Activated CD8-positive, alpha-beta memory T cell treated with anti-CD3 and anti-CD28 coated beads, Interleukin-2, amount 10 ng/mL, durations not matched to agents 7 days and 5 days (primary cell): ENCODE measurements at regions not wholly inside any gene's neighbourhood (a gene's known extent, or its start where the extent isn't known, plus 50 kb on each side); places are given as distances from the start of the nearest gene placed in this dataset.
"Not testable (repeated sequence)": the region's sequence is repeated elsewhere in the genome, so short reads cannot be mapped to it uniquely, and the experiment has no call there.

Experiments
- ATAC-seq: fragments of 150-1000 bp; cut with Tn5 transposase; one replicate; pipeline ENCODE4 v1.10.0; 2021; ENCODE audit warnings: moderate library complexity
- CTCF ChIA-PET: fragments of 350-600 bp; sonication (Branson Sonifier 250); formaldehyde crosslinking; loops from one replicate; lab custom pipeline; 2021; ENCODE audit warnings: antibody characterized with exemption; lab: Charles Lee
- DNase-seq: peaks from one replicate; pipeline ENCODE4 v3.0.0-alpha.2; 2020
- H3K27ac Mint-ChIP-seq: one replicate; pipeline ENCODE4 v1.8.0; 2021; ENCODE audit warnings: mild to moderate bottlenecking, mixed read lengths
- H3K27me3 Mint-ChIP-seq: one replicate; pipeline ENCODE4 v1.8.0; 2021; ENCODE audit warnings: mixed read lengths
- H3K36me3 Mint-ChIP-seq: one replicate; pipeline ENCODE4 v1.8.0; 2021; ENCODE audit warnings: mild to moderate bottlenecking, mixed read lengths
- H3K4me1 Mint-ChIP-seq: one replicate; pipeline ENCODE4 v1.8.0; 2021; ENCODE audit warnings: mixed read lengths
- H3K4me3 Mint-ChIP-seq: one replicate; pipeline ENCODE4 v1.8.0; 2021; ENCODE audit warnings: mild to moderate bottlenecking, moderate library complexity, mixed read lengths
- H3K9me3 Mint-ChIP-seq: one replicate; pipeline ENCODE4 v1.8.0; 2022; ENCODE audit warnings: low read depth, mixed read lengths

DNA sequence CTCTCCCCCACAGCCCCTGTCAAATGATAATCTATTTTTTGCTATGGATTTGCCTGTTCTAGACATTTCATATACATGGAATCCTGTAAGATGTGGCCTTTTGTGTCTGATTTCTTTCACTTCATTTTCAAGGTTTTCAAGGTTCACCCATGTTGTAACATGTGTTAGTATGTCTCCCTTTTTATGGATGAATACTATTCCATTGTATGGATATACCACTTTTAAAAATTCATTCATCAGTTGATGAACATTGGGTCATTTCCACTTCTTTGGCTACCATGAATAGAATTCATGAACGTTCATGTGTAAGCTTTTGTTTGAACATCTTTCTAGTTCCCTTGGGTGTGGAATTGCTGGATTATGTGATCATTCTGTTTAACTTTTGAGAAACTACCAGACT, 94.7 kb upstream of the ZNF366 start:
- no peak for DNase-seq

DNA sequence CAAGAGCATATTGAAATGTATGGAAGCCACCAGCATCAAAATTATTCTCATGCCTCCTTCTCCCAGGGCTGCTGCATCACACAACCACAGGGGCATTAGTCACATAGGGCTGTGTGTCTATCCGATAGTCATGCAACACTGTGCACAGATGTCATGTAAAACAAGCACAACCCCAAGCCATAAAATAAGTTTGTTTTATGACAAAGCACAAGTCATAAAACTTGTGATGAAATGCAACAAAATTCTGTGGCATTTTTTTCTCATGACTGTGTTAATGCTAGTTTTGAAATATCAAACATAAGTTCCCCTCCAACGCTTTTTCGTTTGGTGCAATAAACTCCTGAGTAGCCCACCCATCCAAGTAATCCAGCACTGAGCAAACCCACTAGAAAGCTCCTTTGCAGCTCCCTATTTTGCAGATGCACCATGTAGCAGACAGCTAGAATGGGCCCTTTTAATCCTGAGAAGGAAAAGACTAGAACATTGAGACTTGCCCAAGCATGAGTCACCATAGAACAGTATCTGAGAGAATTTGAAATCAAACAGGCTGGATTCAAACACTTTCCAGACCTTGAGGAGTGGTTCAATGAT, 93.3 kb upstream of the ZNF366 start:
- H3K9me3 Mint-ChIP-seq, result peaks cover 5% of the 10 kb centered on the region
- peaks cover 9% of the 10 kb centered on the region for H3K4me1 Mint-ChIP-seq
- CTCF ChIA-PET, result no interaction called here
- DNase-seq (no peak), ATAC-seq (no peak)
- H3K27me3 Mint-ChIP-seq, result no peaks in the 10 kb centered on the region
- H3K27ac Mint-ChIP-seq, result no peak overlapping the region
- no peak overlapping the region for H3K4me3 Mint-ChIP-seq
- no peaks in the 10 kb centered on the region for H3K36me3 Mint-ChIP-seq

More for the DNA sequence above, 94.7 kb upstream of the ZNF366 start:
- Mint-ChIP-seq H3K27me3 (no peaks in the 10 kb centered on the region), H3K36me3 (no peaks in the 10 kb centered on the region), H3K27ac (no peak overlapping the region), H3K4me1 (peaks cover 9% of the 10 kb centered on the region), H3K9me3 (peaks cover 5% of the 10 kb centered on the region), H3K4me3 (no peak overlapping the region)
- CTCF ChIA-PET, result no interaction called here
- no peak for ATAC-seq

DNA sequence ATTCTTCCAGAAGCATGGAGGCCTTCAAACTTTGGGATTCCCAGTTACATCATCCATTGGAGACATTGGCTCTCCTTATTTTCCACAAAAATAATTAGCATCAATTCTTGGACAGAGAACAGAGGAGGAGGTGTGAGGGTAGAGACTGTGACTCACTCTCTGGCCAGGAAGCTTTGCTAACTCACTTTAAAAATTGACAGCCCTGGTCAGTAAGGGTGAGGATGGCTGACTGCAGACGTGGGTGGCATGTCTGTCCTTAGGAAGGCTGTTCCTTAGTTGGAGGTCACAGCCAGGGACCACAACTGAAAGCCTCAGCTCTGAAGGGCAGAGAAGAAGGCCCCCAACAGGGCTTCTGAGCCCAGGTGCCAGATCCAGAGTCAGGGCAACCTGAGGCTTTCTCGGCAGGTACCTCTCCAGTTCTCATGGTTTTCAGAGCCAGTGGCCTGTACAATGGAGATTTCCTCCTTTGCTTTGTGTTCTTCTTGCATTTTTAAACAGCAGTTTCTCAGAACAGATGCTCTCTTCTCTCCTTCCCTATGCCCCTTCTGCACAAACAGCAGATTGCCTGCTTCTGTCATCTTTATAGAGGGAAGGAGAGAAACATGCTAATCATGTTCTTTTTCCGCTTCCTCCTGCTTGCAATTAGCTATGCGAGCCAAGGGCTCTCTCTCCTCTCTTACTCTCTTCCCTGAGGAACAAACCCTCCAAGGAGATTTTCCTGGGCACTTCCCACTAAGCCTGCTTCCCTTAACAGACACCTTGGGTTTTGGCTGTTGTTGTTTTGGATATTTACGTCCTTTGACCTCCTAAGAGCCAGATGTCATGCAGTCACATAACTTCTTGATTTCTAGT, 92.5 kb upstream of the ZNF366 start:
- no peak overlapping the region for H3K4me3 Mint-ChIP-seq
- peaks cover 9% of the 10 kb centered on the region for H3K4me1 Mint-ChIP-seq
- ATAC-seq, result no peak
- peaks cover 5% of the 10 kb centered on the region for H3K9me3 Mint-ChIP-seq
- H3K36me3 Mint-ChIP-seq, result no peaks in the 10 kb centered on the region
- no peaks in the 10 kb centered on the region for H3K27me3 Mint-ChIP-seq
- CTCF ChIA-PET, result no interaction called here
- H3K27ac Mint-ChIP-seq, result no peak overlapping the region
- DNase-seq, result no peak

DNA sequence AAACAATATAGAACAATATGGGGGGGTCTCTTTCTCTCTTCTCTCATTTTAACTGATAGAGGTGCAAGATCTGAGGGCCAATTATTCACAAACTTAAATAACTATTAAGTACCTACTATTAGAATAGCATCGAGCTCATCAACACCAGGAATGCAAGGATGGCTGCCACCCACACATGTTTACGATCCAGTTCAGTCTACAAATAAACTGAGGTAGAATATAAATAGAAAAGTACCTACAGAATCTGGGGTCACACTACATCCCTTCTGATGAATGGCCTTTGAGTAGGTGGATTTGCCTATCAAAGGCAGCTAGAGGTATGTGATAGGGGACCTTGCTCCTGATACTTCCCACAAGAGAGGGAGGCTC, 91.8 kb upstream of the ZNF366 start:
- Mint-ChIP-seq H3K9me3 (peaks cover 5% of the 10 kb centered on the region), H3K36me3 (no peaks in the 10 kb centered on the region), H3K4me1 (peaks cover 9% of the 10 kb centered on the region), H3K4me3 (no peak overlapping the region), H3K27ac (no peak overlapping the region), H3K27me3 (no peaks in the 10 kb centered on the region)
- ATAC-seq, result no peak
- CTCF ChIA-PET, result no interaction called here
- DNase-seq, result no peak

DNA sequence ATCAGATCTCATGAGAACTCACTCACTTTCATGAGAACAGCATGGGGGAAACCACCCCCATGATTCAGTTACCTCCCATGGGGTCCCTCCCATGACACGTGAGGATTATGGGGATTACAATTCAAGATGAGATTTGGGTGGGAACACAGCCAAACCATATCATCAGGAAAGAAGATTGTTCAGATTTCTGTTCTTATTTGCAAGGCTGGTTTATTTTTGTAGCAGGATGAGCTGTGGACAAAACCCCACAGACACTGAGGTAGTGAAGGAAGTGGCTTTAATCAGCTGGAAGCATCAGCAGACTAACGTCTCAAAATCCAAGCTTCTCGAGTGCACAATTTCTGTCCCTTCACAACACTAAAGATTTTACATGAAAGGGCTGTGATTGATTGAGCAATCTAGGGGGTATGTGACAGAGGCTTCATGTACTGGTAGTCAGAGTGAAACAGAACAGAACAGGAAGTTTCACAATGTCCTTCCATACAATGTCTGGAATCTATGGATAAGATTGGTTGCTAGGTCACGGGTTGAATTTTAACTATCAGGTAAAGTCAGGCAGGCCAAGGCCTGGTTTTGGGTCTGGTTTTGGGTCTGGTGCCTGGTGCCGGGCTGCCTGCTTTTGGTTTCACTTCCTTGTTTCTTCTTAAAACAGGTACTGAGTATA, 91.3 kb upstream of the ZNF366 start:
- Mint-ChIP-seq H3K36me3 (no peaks in the 10 kb centered on the region), H3K9me3 (peaks cover 5% of the 10 kb centered on the region), H3K27me3 (no peaks in the 10 kb centered on the region), H3K27ac (no peak overlapping the region), H3K4me1 (peaks cover 9% of the 10 kb centered on the region), H3K4me3 (no peak overlapping the region)
- no peak for DNase-seq
- CTCF ChIA-PET, result no interaction called here
- no peak for ATAC-seq

DNA sequence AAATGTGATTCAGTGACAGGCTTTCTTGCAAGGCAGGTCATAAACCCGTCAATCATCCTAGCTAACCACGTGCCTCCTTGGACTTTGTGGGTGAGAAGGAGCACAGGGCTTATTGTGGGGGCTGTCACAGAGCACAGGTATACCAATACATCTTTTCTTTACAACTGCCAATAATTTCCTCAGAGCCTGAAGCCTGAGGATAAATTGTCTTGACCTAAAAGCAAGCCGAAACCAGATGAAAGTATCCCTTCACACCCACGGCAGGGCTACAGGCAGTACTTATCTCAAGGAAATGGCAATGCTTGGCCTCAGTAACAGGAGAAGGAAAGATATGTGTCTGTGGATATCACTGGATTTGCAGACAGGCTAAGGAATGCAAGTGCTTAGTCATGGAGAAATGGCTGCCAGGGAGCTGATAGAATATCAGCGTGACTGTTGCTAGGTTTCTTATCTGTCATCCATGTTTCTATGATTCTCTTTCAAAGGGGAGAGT, 90.3 kb upstream of the ZNF366 start:
- H3K4me1 Mint-ChIP-seq, result peaks cover 9% of the 10 kb centered on the region
- DNase-seq, result no peak
- H3K27me3 Mint-ChIP-seq, result no peaks in the 10 kb centered on the region
- no peak for ATAC-seq
- H3K4me3 Mint-ChIP-seq, result no peak overlapping the region
- CTCF ChIA-PET, result no interaction called here
- H3K9me3 Mint-ChIP-seq, result peaks cover 7% of the 10 kb centered on the region
- no peak overlapping the region for H3K27ac Mint-ChIP-seq
- no peaks in the 10 kb centered on the region for H3K36me3 Mint-ChIP-seq

DNA sequence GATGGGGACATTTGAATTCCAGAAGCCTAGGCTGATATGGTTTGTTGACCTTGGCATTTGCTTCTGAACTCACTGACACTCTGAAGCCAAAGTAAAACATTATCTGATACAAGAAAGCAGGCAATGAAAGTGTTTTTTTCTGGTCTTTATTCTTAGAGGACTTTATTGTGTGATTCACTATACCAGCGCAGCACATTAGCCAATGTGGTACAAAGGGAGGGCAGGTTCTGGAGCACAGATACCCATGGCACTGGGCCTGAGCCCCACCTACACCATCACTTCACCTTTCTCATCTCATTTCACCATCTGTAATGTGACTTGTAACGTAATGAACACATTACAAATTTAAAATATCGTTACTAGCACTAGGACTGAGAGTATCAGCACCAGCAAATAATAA, 89.7 kb upstream of the ZNF366 start:
- Mint-ChIP-seq H3K9me3 (peaks cover 7% of the 10 kb centered on the region), H3K36me3 (no peaks in the 10 kb centered on the region), H3K27me3 (no peaks in the 10 kb centered on the region), H3K4me1 (peaks cover 9% of the 10 kb centered on the region), H3K27ac (no peak overlapping the region), H3K4me3 (no peak overlapping the region)
- CTCF ChIA-PET, result no interaction called here
- ATAC-seq (no peak), DNase-seq (no peak)

DNA sequence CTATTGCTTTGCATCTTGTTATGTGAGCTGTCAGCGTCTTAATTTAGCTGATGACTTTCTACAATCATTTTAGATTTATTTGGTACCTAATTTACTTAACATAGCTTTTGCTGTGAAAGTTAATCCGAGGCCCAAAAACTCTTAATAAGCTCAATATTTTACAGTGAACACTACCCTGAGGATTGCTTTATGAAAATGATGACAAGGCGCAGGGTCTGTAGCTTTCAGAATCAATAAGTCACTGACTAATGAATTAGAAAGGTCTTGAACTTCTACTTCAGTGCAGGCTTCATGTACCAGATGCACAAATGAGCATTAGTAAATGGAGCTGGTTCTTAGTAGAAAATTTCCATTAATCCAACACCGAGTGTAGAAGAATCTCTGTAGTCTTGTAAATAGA, 81.4 kb upstream of the ZNF366 start:
- Mint-ChIP-seq H3K27ac (no peak overlapping the region), H3K27me3 (peaks cover 20% of the 10 kb centered on the region), H3K4me3 (no peak overlapping the region), H3K4me1 (no peaks in the 10 kb centered on the region), H3K9me3 (peaks cover 1% of the 10 kb centered on the region), H3K36me3 (no peaks in the 10 kb centered on the region)
- ATAC-seq, result no peak
- CTCF ChIA-PET, result no interaction called here
- no peak for DNase-seq

DNA sequence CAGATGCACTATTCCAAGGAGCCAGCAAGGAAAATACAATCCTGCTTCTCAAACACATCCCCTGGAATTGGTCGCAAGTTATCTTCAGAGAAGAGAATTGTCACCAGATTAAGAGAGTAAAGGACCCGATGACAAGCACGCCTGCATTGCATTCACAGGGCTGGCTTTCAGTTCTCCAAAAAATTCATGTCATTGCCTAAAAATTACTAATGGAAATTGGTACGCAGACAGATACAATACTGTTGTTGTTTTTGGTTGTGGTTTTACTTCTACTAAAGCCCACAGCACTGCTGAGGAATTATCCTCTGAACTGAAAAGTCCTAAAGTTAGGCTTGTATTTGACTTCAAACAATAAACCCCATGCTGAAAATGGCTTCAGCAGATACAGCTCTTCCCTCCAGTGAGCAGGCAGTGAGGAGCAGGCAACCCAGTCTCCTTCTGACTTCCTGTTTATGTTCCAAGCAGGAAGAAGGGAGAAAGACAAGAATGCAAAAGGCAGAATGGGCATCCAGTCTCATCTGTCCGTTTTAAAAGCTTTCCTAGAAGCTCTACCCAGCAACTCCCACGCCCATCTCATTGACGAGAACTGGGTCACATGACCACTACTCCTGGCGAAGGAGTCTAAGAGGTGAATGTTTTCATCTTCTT, 80.6 kb upstream of the ZNF366 start:
- no peak for DNase-seq
- Mint-ChIP-seq H3K27ac (no peak overlapping the region), H3K4me3 (no peak overlapping the region), H3K36me3 (no peaks in the 10 kb centered on the region), H3K27me3 (peaks cover 20% of the 10 kb centered on the region), H3K9me3 (no peaks in the 10 kb centered on the region), H3K4me1 (no peaks in the 10 kb centered on the region)
- CTCF ChIA-PET, result no interaction called here
- ATAC-seq, result no peak

DNA sequence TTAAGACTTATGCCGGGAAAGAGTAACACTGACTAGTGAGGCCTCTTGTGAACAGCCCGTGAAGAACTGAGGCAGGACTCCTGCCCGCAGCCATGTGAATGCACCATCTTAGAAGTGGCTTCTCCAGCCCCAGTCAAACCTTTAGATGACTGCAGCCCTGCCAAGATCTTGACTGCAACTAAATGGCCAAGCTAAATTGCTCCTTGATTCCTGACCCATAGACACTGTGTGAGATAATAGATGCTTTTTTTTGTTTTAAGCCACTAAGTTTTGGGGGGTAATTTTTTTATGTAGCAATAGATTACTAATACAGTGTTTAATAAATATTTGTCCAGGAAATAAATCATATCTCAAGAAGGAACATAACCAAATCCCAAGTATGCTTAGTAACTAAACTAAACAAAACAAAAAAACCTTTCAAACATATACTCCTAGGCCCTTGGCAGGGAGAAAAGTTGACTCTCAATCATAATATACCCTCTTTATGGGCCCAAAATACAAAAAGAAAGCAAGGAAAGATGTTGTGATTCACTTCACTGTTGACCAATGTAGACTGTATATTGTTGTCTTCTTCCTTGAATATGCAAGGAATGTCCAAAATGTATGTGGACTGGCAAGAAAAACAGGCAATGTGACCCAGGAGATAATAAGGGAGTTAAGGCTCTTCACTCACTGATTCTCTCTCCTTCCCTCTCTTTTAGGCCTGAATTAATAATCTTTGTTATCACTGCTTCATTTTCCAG, 79.7 kb upstream of the ZNF366 start:
- CTCF ChIA-PET, result interaction anchor here (0.8 kb wide), 1 partner anchor 42 kb away, joined by 3 read pairs; no protein-coding TSS in a partner anchor
- DNase-seq (no peak), ATAC-seq (no peak)
- Mint-ChIP-seq H3K27ac (no peak overlapping the region), H3K27me3 (peaks cover 20% of the 10 kb centered on the region), H3K4me1 (no peaks in the 10 kb centered on the region), H3K4me3 (no peak overlapping the region), H3K9me3 (no peaks in the 10 kb centered on the region), H3K36me3 (no peaks in the 10 kb centered on the region)

DNA sequence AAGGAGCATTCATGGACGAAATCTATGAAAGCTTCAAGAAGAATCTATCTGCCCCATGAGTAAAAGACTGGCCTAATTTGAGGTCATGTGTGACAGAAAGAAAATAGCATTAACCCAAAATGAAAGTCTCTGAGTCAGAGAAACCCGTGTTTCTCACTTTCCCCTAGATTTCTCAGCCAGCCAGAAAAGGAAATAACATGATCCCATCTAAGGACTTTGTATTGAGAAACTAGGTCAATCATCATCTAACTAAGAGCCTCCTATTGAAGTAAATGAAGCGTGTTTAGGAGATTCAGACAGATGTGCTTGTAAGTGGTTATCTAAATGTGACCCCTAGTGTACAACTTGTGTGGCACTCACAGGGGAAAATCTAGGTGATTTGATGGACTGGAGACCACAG, 77.3 kb upstream of the ZNF366 start:
- no peaks in the 10 kb centered on the region for H3K4me1 Mint-ChIP-seq
- ATAC-seq, result no peak
- H3K4me3 Mint-ChIP-seq, result no peak overlapping the region
- DNase-seq, result no peak
- H3K36me3 Mint-ChIP-seq, result no peaks in the 10 kb centered on the region
- no peak overlapping the region for H3K27ac Mint-ChIP-seq
- H3K9me3 Mint-ChIP-seq, result no peaks in the 10 kb centered on the region
- CTCF ChIA-PET, result no interaction called here
- peaks cover 18% of the 10 kb centered on the region for H3K27me3 Mint-ChIP-seq

DNA sequence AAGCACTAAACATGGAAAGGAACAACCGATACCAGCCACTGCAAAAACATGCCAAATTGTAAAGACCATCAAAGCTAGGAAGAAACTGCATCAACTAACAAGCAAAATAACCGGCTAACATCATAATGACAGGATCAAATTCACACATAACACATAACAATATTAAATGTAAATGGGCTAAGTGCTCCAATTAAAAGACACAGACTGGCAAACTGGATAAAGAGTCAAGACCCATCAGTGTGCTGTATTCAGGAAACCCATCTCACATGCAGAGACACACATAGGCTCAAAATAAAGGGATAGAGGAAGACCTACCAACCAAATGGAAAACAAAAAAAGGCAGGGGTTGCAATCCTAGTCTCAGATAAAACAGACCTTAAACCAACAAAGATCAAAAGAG, 72.1 kb upstream of the ZNF366 start:
- H3K36me3 Mint-ChIP-seq, H3K27ac Mint-ChIP-seq, ATAC-seq, H3K27me3 Mint-ChIP-seq, H3K9me3 Mint-ChIP-seq, H3K4me1 Mint-ChIP-seq, CTCF ChIA-PET, DNase-seq, H3K4me3 Mint-ChIP-seq: not testable (repeated sequence)

DNA sequence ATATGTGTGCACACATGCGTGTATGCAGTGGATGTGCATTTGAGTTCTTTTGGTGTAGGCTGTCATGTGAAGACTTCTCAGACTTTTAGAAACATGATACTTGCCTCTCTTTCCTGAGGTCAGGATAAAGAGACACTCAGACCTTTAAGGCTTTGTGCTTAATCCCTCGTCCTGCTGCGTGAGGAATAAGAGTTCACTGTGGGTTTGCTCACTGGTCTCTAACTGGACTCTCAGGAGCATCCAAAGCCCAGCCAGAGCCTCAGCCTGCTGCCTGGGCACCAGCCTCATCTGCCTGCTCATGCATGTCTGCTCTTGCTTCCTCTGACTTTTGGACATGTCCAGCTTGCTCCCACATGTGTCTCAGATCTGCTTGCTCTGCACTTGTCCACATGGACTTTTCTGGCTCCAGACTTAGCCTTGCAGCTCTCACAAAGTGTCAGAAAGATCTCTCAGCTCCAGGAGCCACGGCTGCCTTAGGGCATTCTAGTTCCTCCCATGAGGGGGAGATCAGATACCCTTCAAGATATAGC, 65.1 kb upstream of the ZNF366 start:
- CTCF ChIA-PET, result no interaction called here
- Mint-ChIP-seq H3K4me3 (no peak overlapping the region), H3K27me3 (peaks cover 11% of the 10 kb centered on the region), H3K9me3 (no peaks in the 10 kb centered on the region), H3K4me1 (no peaks in the 10 kb centered on the region), H3K27ac (no peak overlapping the region), H3K36me3 (no peaks in the 10 kb centered on the region)
- ATAC-seq, result no peak
- DNase-seq, result no peak
